ENCODE measurements at regions not wholly inside any gene's neighbourhood (a gene's known extent, or its start where the extent isn't known, plus 50 kb on each side); places are given as distances from the start of the nearest gene placed in this dataset.

GRCh38 chrX:40418146-40418812 is 162.5 kb upstream of the ATP6AP2 start:
- no peak for TF ChIP-seq POLR2A (IDR thresholded peaks at IDR 0.05)
- no peak for TF ChIP-seq CTCF (IDR thresholded peaks at IDR 0.05)

All from uterus (tissue), 2 donors.